DOHH2 (cell line): ENCODE measurements at regions not wholly inside any gene's neighbourhood (a gene's known extent, or its start where the extent isn't known, plus 50 kb on each side); places are given as distances from the start of the nearest gene placed in this dataset.
"Not testable (repeated sequence)": the region's sequence is repeated elsewhere in the genome, so short reads cannot be mapped to it uniquely, and the experiment has no call there.

Experiments
- EZH2phosphoT487 ChIP-seq: fragments of 200-600 bp; sonication (generic); IDR thresholded peaks from 2 replicates; pipeline ENCODE4 v1.6.1; 2017; ENCODE audit warnings: borderline replicate concordance, mild to moderate bottlenecking, antibody characterized with exemption, low read length, moderate library complexity, mixed read lengths
- TF ChIP-seq, protein P1 (sequence below): fragments of 200-600 bp; sonication (generic); IDR thresholded peaks from one replicate; pipeline ENCODE4 v1.5.1; 2014; ENCODE audit warnings: antibody characterized with exemption, mild to moderate bottlenecking, low read depth, low read length; ENCODE audit not compliant: poor library complexity, severe bottlenecking

GRCh38 chr6:4243832-4244231, 108.5 kb upstream of the ECI2 start:
- TF ChIP-seq EZH2phosphoT487 = not testable (repeated sequence)
- TF ChIP-seq, protein P1, sequence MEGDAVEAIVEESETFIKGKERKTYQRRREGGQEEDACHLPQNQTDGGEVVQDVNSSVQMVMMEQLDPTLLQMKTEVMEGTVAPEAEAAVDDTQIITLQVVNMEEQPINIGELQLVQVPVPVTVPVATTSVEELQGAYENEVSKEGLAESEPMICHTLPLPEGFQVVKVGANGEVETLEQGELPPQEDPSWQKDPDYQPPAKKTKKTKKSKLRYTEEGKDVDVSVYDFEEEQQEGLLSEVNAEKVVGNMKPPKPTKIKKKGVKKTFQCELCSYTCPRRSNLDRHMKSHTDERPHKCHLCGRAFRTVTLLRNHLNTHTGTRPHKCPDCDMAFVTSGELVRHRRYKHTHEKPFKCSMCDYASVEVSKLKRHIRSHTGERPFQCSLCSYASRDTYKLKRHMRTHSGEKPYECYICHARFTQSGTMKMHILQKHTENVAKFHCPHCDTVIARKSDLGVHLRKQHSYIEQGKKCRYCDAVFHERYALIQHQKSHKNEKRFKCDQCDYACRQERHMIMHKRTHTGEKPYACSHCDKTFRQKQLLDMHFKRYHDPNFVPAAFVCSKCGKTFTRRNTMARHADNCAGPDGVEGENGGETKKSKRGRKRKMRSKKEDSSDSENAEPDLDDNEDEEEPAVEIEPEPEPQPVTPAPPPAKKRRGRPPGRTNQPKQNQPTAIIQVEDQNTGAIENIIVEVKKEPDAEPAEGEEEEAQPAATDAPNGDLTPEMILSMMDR = not testable (repeated sequence)
